ENCODE measurements at regions not wholly inside any gene's neighbourhood (a gene's known extent, or its start where the extent isn't known, plus 50 kb on each side); places are given as distances from the start of the nearest gene placed in this dataset.
"Not testable (repeated sequence)": the region's sequence is repeated elsewhere in the genome, so short reads cannot be mapped to it uniquely, and the experiment has no call there.

DNA sequence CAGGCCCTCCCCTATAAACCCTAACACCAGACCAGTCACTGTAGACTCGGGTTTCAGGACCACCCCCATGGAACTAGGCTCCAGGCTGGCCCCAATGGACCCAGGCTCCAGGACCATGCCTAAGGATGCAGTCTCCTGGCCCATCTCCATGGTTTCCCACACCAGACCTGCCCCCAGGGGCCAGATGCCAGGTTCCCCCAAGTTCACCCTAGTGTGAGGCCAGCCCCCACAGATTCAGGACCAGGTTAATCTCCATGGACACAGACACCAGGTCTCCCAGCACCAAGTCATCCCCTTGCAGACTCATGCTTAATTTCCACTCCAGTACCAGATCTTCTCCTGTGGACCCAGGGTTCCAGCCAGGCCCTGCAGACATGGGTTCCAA is 103.8 kb upstream of the LANCL2 start:
- Histone ChIP-seq H3K4me3 (no peak overlapping the region), H3K9me3 (no peaks in the 10 kb centered on the region), H3K4me1 (no peaks in the 10 kb centered on the region), H3K27me3 (peaks cover 2 to 31% (median 8%) of the 10 kb centered on the region in 7 donors), H3K27ac (no peak overlapping the region), H3K36me3 (no peaks in the 10 kb centered on the region)
- TF ChIP-seq, protein P1, sequence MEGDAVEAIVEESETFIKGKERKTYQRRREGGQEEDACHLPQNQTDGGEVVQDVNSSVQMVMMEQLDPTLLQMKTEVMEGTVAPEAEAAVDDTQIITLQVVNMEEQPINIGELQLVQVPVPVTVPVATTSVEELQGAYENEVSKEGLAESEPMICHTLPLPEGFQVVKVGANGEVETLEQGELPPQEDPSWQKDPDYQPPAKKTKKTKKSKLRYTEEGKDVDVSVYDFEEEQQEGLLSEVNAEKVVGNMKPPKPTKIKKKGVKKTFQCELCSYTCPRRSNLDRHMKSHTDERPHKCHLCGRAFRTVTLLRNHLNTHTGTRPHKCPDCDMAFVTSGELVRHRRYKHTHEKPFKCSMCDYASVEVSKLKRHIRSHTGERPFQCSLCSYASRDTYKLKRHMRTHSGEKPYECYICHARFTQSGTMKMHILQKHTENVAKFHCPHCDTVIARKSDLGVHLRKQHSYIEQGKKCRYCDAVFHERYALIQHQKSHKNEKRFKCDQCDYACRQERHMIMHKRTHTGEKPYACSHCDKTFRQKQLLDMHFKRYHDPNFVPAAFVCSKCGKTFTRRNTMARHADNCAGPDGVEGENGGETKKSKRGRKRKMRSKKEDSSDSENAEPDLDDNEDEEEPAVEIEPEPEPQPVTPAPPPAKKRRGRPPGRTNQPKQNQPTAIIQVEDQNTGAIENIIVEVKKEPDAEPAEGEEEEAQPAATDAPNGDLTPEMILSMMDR (IDR thresholded peaks at IDR 0.05): no peak
- ATAC-seq (no peak), DNase-seq (no peak)
- intact Hi-C loops (cut with DNase I): loop anchor here in 1 of 10 donors (5.0 kb wide), 1 partner anchor 494 kb away; no protein-coding TSS in a partner anchor
- WGBS, 2 donors: 79 to 80% methylated on average over 1 of the region's 1 CpG

- not testable (repeated sequence) for ATAC-seq, DNase-seq
- 92 to 93% methylated on average over 8 of the region's 8 CpGs for WGBS, 2 donors
Observed at GRCh38 chr7:55265328-55265727, 99.8 kb upstream of the LANCL2 start.

DNA sequence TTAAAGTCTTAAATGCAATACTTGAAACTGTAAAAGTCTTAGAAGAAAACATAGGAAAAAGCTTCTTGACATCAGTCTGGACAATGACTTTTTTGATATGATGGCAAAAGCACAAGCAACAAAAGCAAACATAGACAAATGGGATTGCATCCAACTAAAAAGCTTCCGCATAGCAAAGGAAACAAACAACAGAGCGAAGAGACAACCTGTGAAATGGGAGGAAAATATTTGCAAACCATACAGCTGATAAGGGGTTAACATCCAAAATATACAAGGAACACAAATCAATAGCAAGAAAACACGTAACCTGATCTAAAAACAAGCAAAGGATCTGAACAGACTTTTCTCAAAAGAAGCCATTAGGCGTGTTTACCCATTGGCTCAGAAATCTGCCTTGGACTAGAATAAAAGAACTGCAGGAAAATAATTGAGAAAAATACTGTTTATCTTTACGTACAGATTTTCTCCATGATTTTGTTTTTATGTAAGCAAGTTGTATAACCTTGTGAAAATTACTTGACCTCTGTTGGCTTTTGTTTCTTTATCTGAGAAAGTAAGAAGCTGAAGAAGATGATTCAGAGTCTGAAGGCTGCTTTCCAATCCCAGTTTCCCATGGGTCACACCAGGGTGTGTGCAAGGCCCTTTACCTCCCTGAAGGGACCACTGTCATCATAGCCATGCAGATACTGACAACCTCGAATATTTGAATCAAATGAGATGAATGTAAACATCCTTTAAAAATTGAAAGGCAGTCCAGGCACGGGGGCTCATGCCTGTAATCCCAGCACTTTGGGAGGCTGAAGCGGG is 99.1 kb upstream of the LANCL2 start:
- ATAC-seq: no peak
- Histone ChIP-seq H3K9me3 (no peaks in the 10 kb centered on the region), H3K4me3 (no peak overlapping the region), H3K36me3 (no peaks in the 10 kb centered on the region), H3K27ac (no peak overlapping the region), H3K4me1 (no peaks in the 10 kb centered on the region), H3K27me3 (peaks cover 0 to 5% (median 0%) of the 10 kb centered on the region in 7 donors)
- no peak for DNase-seq
- intact Hi-C loops (cut with DNase I): no loop called here
- TF ChIP-seq, protein P1 (IDR thresholded peaks at IDR 0.05): no peak
- 75% methylated on average over 8 of the region's 8 CpGs for WGBS, 2 donors

More at GRCh38 chr7:55265328-55265727, 99.8 kb upstream of the LANCL2 start:
- intact Hi-C loops (cut with DNase I); H3K27ac ChIP-seq; H3K9me3 ChIP-seq; H3K4me1 ChIP-seq; H3K27me3 ChIP-seq; H3K4me3 ChIP-seq; H3K36me3 ChIP-seq: not testable (repeated sequence)

DNA sequence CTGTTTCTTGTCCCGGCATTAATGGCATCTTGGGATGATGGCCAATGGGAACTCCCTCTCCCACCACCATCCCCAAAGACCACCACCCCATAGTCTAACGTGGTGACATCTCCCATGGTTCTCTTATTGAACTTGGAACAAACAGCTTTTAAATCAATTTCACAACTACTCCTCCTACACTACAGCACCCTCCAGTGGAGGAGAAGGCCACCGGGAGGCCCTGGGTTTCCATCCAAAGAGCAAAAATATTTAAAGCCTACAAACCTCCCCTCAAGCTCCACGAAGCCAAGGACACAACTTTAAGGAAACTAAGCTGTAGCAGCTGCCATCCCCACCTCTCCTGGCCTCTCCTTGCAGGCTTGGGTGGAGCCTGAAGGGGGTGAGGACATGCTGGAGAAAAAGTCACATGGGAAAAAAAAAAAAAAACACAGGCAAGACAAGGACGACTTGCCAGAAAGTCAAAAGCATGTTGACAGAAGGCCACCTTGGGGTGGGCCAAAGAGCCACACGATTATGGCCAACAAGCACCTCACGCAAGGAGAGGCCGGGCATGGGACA is 94.0 kb upstream of the LANCL2 start:
- no peak overlapping the region for H3K4me3 ChIP-seq
- peaks cover 0 to 3% (median 0%) of the 10 kb centered on the region in 7 donors for H3K27me3 ChIP-seq
- H3K27ac ChIP-seq: no peak overlapping the region
- intact Hi-C loops (cut with DNase I): no loop called here
- no peaks in the 10 kb centered on the region for H3K9me3 ChIP-seq
- no peaks in the 10 kb centered on the region for H3K36me3 ChIP-seq
- WGBS, 2 donors: 71 to 76% methylated on average over 8 of the region's 8 CpGs
- ATAC-seq (no peak), DNase-seq (no peak)
- no peaks in the 10 kb centered on the region for H3K4me1 ChIP-seq
- TF ChIP-seq, protein P1 (IDR thresholded peaks at IDR 0.05): peak in 1 of 9 donors; percentile 6

DNA sequence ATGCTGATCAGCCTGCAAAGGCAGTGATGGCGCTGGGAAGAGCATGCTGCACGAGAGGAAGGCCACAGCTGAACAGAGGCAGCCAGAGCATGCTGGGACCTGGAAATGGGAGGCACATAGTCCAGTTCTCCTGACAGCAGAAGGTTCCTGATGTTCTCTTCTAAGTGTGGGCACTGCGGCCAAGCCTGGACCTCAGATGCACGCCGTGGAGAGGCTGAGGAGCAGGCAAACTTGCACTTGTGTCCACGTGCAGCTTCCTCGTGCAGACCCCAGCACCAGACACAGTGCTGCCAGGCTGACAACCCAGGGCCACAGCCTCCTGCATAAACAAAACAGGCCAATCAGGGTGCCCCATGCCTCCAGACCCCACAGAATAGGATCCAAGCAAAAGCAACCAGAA is 93.5 kb upstream of the LANCL2 start:
- H3K27me3 ChIP-seq: peaks cover 0 to 3% (median 0%) of the 10 kb centered on the region in 7 donors
- DNase-seq (no peak), ATAC-seq (no peak)
- H3K4me1 ChIP-seq: no peaks in the 10 kb centered on the region
- H3K36me3 ChIP-seq: no peaks in the 10 kb centered on the region
- WGBS, 2 donors: 78 to 81% methylated on average over 7 of the region's 7 CpGs
- intact Hi-C loops (cut with DNase I): no loop called here
- no peak overlapping the region for H3K4me3 ChIP-seq
- no peak overlapping the region for H3K27ac ChIP-seq
- TF ChIP-seq, protein P1 (IDR thresholded peaks at IDR 0.05): no peak
- H3K9me3 ChIP-seq: no peaks in the 10 kb centered on the region

Measured in heart right ventricle (tissue), 16 donors.